Liver (tissue), 3 donors: ENCODE measurements at regions not wholly inside any gene's neighbourhood (a gene's known extent, or its start where the extent isn't known, plus 50 kb on each side); places are given as distances from the start of the nearest gene placed in this dataset.

ENCODE experiments used
- ATF3 ChIP-seq: IDR thresholded peaks from 2 replicates; pipeline ENCODE4 v1.6.1; 2016; ENCODE audit warnings: antibody characterized with exemption
- CTCF ChIP-seq: fragments of 150-350 bp; IDR thresholded peaks from 2 replicates; pipeline ENCODE4 v1.5.1; 2017; ENCODE audit warnings: improper control_type of control experiment, low read depth, low read length; ENCODE audit not compliant: missing input control
- EGR1 ChIP-seq, 2 donors: IDR thresholded peaks; 2 replicates each; pipeline ENCODE4 v1.6.1; 2016 to 2018; ENCODE audit warnings: antibody characterized with exemption in 2 of 2, low read depth in 2 of 2
- FOXA1 ChIP-seq: IDR thresholded peaks from 2 replicates; pipeline ENCODE4 v1.6.1; 2016; ENCODE audit warnings: antibody characterized with exemption
- GABPA ChIP-seq, 2 donors: IDR thresholded peaks in 1 of 2; conservative IDR thresholded peaks in 1 of 2; 2 replicates each; pipeline ENCODE4 v1.6.1; 2016; ENCODE audit warnings: antibody characterized with exemption in 2 of 2, mild to moderate bottlenecking in 1 of 2, moderate library complexity in 1 of 2
- HNF4G ChIP-seq: IDR thresholded peaks from 2 replicates; pipeline ENCODE4 v1.6.1; 2016; ENCODE audit warnings: antibody characterized with exemption
- JUND ChIP-seq, 2 donors: IDR thresholded peaks; 2 replicates each; pipeline ENCODE4 v1.6.1; 2016; ENCODE audit warnings: antibody characterized with exemption in 2 of 2
- MAX ChIP-seq: IDR thresholded peaks from 2 replicates; pipeline ENCODE4 v1.6.1; 2016; ENCODE audit warnings: antibody characterized with exemption
- NR2F2 ChIP-seq: IDR thresholded peaks from 2 replicates; pipeline ENCODE4 v1.6.1; 2016; ENCODE audit warnings: antibody characterized with exemption
- SP1 ChIP-seq: IDR thresholded peaks from 2 replicates; pipeline ENCODE4 v1.6.1; 2018; ENCODE audit warnings: antibody characterized with exemption, mild to moderate bottlenecking
- ZBTB33 ChIP-seq: IDR thresholded peaks from 2 replicates; pipeline ENCODE4 v1.6.1; 2016; ENCODE audit warnings: antibody characterized with exemption
- donor health status: healthy.
- donor health status: healthy.

- no peak for TF ChIP-seq CTCF
- TF ChIP-seq ATF3: no peak
- TF ChIP-seq MAX: no peak
- TF ChIP-seq ZBTB33: no peak
- TF ChIP-seq JUND (IDR thresholded peaks at IDR 0.05): no peak
- no peak for TF ChIP-seq HNF4G
- TF ChIP-seq NR2F2: no peak
- TF ChIP-seq SP1: no peak
- TF ChIP-seq GABPA (IDR thresholded peaks at IDR 0.05 in 1 of 2, conservative IDR thresholded peaks at IDR 0.05 in 1 of 2): no peak
- no peak for TF ChIP-seq EGR1 (IDR thresholded peaks at IDR 0.05; ENCODE audit: low read depth in 2 of 2)
- TF ChIP-seq FOXA1: no peak
Observed at GRCh38 chr10:33795529-33795928, 461.1 kb upstream of the NRP1 start.
